Mesodermal cell (in vitro differentiated cells): ENCODE measurements at regions not wholly inside any gene's neighbourhood (a gene's known extent, or its start where the extent isn't known, plus 50 kb on each side); places are given as distances from the start of the nearest gene placed in this dataset.

Experiments used
- H3K27ac ChIP-seq: 2 replicates; pipeline ENCODE4 v1.7.0; 2013; ENCODE audit warnings: mild to moderate bottlenecking, low read depth, low read length, moderate library complexity; ENCODE audit not compliant: severe bottlenecking
- H3K36me3 ChIP-seq: 2 replicates; pipeline ENCODE4 v1.7.1; 2013; ENCODE audit warnings: mild to moderate bottlenecking, low read length, moderate library complexity; ENCODE audit not compliant: control insufficient read depth, insufficient read depth
- H3K4me1 ChIP-seq: one replicate; pipeline ENCODE4 v1.7.1; 2013; ENCODE audit warnings: mild to moderate bottlenecking, low read length; ENCODE audit not compliant: insufficient read depth, control insufficient read depth, poor library complexity, severe bottlenecking
- H3K4me3 ChIP-seq: 2 replicates; pipeline ENCODE4 v1.7.0; 2013; ENCODE audit warnings: low read length, control low read depth, mild to moderate bottlenecking; ENCODE audit not compliant: insufficient read depth, poor library complexity, severe bottlenecking; ENCODE audit errors: extremely low read depth
- H3K9me3 ChIP-seq: 2 replicates; pipeline ENCODE4 v1.7.1; 2013; ENCODE audit warnings: mild to moderate bottlenecking, low read length, moderate library complexity; ENCODE audit not compliant: control insufficient read depth
- WGBS, 2 experiments: methylation state at CpG; one replicate each; pipeline ENCODE4 v1.1.5; 2013; ENCODE audit warnings: missing lambda C conversion rate in 2 of 2; ENCODE audit not compliant: insufficient coverage in 2 of 2; 5-methylcytosine and 5-hydroxymethylcytosine counted together

GRCh38 chr11:92504004-92504403 is 279.4 kb downstream of the FAT3 start:
- H3K4me3 ChIP-seq: no peak overlapping the region
- H3K27ac ChIP-seq: no peak overlapping the region
- no peaks in the 10 kb centered on the region for H3K36me3 ChIP-seq
- H3K4me1 ChIP-seq: no peaks in the 10 kb centered on the region
- H3K9me3 ChIP-seq: no peaks in the 10 kb centered on the region

GRCh38 chr11:92504534-92504933 is 279.9 kb downstream of the FAT3 start:
- no peak overlapping the region for H3K27ac ChIP-seq
- no peak overlapping the region for H3K4me3 ChIP-seq
- H3K9me3 ChIP-seq: no peaks in the 10 kb centered on the region
- H3K36me3 ChIP-seq: no peaks in the 10 kb centered on the region
- no peaks in the 10 kb centered on the region for H3K4me1 ChIP-seq
- WGBS, 2 experiments: no CpG with 5 or more reads among the region's 2 CpGs

DNA sequence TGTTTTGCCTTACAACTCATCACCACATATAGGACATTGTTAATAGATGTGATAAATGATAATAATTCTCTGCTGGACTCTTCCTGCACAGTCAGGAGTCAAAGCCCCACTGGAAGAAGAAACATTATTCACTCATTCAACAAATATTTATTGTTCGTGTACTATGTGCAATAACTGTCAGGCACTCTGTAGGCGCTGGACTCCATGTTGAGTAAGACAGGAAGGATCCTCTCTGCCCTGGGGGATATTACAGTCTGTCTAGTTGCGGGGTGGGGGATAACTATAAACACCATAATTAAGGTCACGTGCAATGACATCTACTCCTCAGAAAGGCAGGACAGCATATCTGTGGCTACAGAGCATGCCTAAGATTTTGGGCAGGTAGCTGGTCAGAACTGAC is 281.1 kb downstream of the FAT3 start:
- H3K36me3 ChIP-seq: no peaks in the 10 kb centered on the region
- WGBS, 2 experiments: 100% methylated on average over 4 of the region's 4 CpGs; no CpG with 5 or more reads in 1 of the 2 experiments
- H3K9me3 ChIP-seq: no peaks in the 10 kb centered on the region
- no peaks in the 10 kb centered on the region for H3K4me1 ChIP-seq
- H3K4me3 ChIP-seq: no peak overlapping the region
- H3K27ac ChIP-seq: no peak overlapping the region

DNA sequence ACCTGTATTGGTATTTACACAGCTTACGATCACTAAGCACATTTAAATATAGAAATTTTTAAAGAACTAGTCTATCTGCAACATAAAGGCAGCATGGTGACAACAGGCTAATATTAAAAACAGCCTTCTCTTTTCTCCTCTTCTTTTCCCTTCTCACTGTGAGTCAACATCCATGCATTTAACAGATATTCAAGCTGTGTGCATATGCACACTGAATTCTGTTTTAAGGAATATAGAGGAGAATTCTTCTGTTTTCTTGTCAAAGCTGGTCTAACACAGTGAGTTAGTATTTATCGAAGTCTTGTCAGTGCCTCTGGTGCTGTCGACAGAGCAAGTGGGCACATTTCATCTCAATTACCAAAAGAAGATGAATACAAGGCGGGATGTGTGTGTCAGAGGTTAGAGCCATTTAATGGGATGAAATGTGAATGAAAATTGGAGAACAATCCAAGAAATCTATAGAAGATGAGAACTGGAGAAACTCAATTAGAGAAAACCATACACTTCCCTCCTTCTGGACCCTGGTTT is 282.3 kb downstream of the FAT3 start:
- Histone ChIP-seq H3K4me1 (no peaks in the 10 kb centered on the region), H3K36me3 (no peaks in the 10 kb centered on the region), H3K27ac (no peak overlapping the region), H3K9me3 (no peaks in the 10 kb centered on the region), H3K4me3 (no peak overlapping the region)
- 100% methylated on average over 1 of the region's 4 CpGs; no CpG with 5 or more reads in 1 of the 2 experiments for WGBS, 2 experiments

DNA sequence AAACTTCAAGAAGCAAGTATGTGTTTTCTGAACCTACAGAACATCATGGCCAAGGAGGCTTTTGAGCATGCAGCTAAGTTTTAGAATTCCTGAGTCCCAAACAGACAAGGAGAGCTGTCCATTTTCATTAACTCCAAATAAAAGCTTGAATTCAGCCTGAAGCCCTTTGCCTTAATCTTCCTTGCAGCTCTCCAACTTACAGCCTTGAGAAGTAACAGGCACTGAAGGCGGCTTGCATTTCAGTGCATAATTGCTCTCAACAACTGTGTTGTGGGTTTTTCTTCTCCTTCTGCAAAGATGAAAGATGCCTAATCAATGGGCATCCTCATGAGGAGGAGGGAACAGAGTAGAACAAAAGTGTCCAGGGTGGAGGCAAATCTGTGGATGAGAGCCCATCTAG is 286.0 kb downstream of the FAT3 start:
- Histone ChIP-seq H3K4me1 (no peaks in the 10 kb centered on the region), H3K36me3 (no peaks in the 10 kb centered on the region), H3K27ac (no peak overlapping the region), H3K4me3 (no peak overlapping the region), H3K9me3 (no peaks in the 10 kb centered on the region)
- no CpG with 5 or more reads among the region's 1 CpG for WGBS, 2 experiments

DNA sequence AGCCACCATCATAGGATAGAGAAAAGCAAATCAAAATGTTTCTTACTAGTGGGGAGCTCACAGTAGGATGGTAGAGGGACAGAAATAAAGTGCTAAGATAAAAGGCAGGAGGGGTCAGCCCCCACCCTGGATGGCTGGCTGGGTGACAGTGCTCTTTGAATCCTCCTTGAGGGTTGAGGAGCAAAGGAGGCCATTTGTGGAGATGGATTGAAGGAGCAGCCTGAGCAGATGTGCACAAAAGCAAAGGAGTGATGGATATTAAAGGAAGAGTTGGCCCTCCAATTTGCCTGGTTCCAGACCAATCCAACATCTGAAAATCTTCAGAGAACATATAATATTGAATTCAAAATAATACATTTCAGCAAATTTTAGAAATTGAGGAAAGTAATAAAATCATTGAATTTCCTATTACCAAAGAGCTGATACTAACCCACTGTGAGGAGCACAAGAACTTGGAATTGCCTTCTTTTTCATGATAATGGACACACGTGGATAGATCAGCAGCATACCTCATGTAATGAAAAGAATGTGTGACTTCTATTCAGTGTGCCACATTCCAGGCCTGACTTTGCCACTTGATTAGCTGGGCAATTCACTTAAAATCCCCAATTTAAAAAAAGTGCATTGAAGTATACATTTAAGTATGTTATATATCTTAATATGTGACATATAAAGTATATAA is 287.0 kb downstream of the FAT3 start:
- H3K36me3 ChIP-seq: no peaks in the 10 kb centered on the region
- no peaks in the 10 kb centered on the region for H3K4me1 ChIP-seq
- 20% methylated on average over 1 of the region's 1 CpG; no CpG with 5 or more reads in 1 of the 2 experiments for WGBS, 2 experiments
- no peak overlapping the region for H3K27ac ChIP-seq
- H3K4me3 ChIP-seq: no peak overlapping the region
- no peaks in the 10 kb centered on the region for H3K9me3 ChIP-seq

DNA sequence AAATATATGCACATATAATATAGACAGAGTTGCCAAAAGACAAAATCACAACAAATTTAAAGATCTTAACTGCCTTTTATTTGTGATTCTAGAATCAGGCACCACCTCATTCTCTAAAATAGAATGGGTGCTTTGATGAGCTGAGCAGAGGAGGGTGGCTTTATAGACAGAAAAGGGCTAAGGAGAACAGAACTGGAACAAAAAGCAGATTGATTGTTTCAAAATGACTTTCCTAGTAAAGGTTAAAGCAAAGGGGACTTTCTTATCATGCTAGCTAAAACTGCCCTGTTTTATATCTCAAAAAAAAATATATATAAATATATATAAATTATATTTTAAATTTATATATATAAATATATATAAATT is 287.6 kb downstream of the FAT3 start:
- no peaks in the 10 kb centered on the region for H3K9me3 ChIP-seq
- no peaks in the 10 kb centered on the region for H3K36me3 ChIP-seq
- no peaks in the 10 kb centered on the region for H3K4me1 ChIP-seq
- no peak overlapping the region for H3K27ac ChIP-seq
- H3K4me3 ChIP-seq: no peak overlapping the region

DNA sequence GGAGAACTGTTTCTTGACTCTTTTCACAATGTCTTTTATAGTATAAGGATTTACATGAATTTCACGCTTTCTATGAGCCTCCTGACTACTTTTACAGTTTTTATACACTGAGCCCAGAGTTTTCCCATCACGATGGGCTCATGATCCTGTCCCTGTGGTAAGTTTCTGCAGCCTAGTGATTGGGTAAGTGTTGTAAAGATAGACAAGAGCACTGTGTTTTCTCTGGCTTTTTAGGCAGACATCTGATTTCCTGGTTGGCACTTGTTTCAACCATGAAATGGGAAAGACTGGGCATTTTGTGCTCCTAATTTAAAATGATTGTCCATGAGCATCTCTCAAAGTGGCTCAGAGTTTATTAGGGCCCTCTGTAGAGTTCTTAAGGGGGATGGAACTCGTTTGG is 299.0 kb downstream of the FAT3 start:
- Histone ChIP-seq H3K9me3 (no peaks in the 10 kb centered on the region), H3K27ac (no peak overlapping the region), H3K4me1 (no peaks in the 10 kb centered on the region), H3K36me3 (no peaks in the 10 kb centered on the region), H3K4me3 (no peak overlapping the region)
- WGBS, 2 experiments: 67 to 80% methylated on average over 1 of the region's 3 CpGs

DNA sequence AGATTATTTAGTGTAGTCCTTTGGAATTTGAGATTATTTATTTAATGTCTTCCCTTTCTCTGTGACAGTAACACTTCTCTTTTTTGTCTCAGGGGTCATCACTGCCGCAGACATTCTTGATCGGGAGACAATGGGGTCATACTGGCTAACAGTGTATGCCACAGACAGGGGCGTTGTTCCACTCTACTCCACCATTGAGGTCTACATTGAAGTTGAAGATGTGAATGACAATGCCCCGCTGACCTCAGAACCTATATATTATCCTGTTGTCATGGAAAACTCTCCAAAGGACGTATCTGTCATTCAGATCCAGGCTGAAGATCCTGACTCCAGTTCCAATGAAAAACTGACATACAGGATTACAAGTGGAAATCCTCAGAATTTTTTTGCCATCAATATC is 299.9 kb downstream of the FAT3 start:
- 72 to 98% methylated on average over 2 to 4 of the region's 5 CpGs for WGBS, 2 experiments
- H3K4me1 ChIP-seq: no peaks in the 10 kb centered on the region
- no peak overlapping the region for H3K27ac ChIP-seq
- no peak overlapping the region for H3K4me3 ChIP-seq
- H3K36me3 ChIP-seq: no peaks in the 10 kb centered on the region
- no peaks in the 10 kb centered on the region for H3K9me3 ChIP-seq

GRCh38 chr11:92527467-92527866 is 302.8 kb downstream of the FAT3 start:
- Histone ChIP-seq H3K9me3 (no peaks in the 10 kb centered on the region), H3K27ac (no peak overlapping the region), H3K4me1 (no peaks in the 10 kb centered on the region), H3K4me3 (no peak overlapping the region), H3K36me3 (no peaks in the 10 kb centered on the region)

GRCh38 chr11:92528001-92528400 is 303.4 kb downstream of the FAT3 start:
- Histone ChIP-seq H3K4me3 (no peak overlapping the region), H3K9me3 (no peaks in the 10 kb centered on the region), H3K36me3 (no peaks in the 10 kb centered on the region), H3K4me1 (no peaks in the 10 kb centered on the region), H3K27ac (no peak overlapping the region)
- 88 to 89% methylated on average over 2 to 3 of the region's 6 CpGs for WGBS, 2 experiments
